Activated CD4-positive, alpha-beta T cell treated with anti-CD3 and anti-CD28 coated beads, Interleukin-2, amount 10 ng/mL, durations not matched to agents 24 days and 14 days (primary cell): ENCODE measurements at regions not wholly inside any gene's neighbourhood (a gene's known extent, or its start where the extent isn't known, plus 50 kb on each side); places are given as distances from the start of the nearest gene placed in this dataset.

Experiments used
- DNase-seq: peaks from one replicate; pipeline ENCODE4 v3.0.0; 2022
- H3K27ac Mint-ChIP-seq: one replicate; pipeline ENCODE4 v1.8.0; 2022; ENCODE audit warnings: mild to moderate bottlenecking, mixed read lengths
- H3K27me3 Mint-ChIP-seq: one replicate; pipeline ENCODE4 v1.8.0; 2022; ENCODE audit warnings: mixed read lengths
- H3K36me3 Mint-ChIP-seq: one replicate; pipeline ENCODE4 v1.8.0; 2022; ENCODE audit warnings: low read depth, mild to moderate bottlenecking, mixed read lengths
- H3K4me1 Mint-ChIP-seq: one replicate; pipeline ENCODE4 v1.8.0; 2021; ENCODE audit warnings: mixed read lengths
- H3K4me3 Mint-ChIP-seq: one replicate; pipeline ENCODE4 v1.8.0; 2022; ENCODE audit warnings: mild to moderate bottlenecking, moderate library complexity, mixed read lengths
- H3K9me3 Mint-ChIP-seq: one replicate; pipeline ENCODE4 v1.8.0; 2021; ENCODE audit warnings: mixed read lengths
- intact Hi-C: fragments of 100-400 bp; cut with micrococcal nuclease; formaldehyde crosslinking; loops from one replicate; pipeline ENCODE4 v1.15.1; 2023

DNA sequence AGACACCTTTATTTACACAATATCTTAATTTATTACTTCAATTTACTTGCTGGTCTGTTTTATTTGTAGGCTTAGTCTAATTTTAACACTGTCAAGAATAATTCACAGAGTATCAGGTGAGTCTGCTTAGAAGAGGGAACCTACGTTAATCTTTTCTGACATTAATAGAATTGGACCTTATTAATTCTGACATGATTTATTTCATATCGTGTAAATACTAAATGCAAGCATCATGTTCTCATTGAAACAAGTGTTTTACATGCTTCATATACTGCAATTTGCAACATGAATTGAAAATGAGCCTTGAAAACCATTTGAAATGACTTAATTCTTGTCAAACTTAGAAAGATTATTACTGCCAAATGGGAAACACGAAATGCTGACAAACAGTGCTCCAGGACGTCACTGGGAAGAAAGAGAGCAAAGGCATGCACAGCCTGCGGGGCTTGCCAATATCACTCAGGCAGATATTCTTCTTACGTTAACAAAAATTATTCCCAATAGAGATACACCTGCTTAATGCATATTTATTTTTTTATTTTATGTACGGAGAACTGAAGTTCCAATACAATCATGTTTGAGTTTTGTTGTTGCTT is 282.0 kb upstream of the AKR1E2 start:
- H3K27me3 Mint-ChIP-seq: peaks cover 28% of the 10 kb centered on the region
- no peaks in the 10 kb centered on the region for H3K9me3 Mint-ChIP-seq
- no peak for DNase-seq
- no peak overlapping the region for H3K27ac Mint-ChIP-seq
- peaks cover 8% of the 10 kb centered on the region for H3K4me1 Mint-ChIP-seq
- no peaks in the 10 kb centered on the region for H3K36me3 Mint-ChIP-seq
- no peak overlapping the region for H3K4me3 Mint-ChIP-seq
- intact Hi-C loops: no loop called here

DNA sequence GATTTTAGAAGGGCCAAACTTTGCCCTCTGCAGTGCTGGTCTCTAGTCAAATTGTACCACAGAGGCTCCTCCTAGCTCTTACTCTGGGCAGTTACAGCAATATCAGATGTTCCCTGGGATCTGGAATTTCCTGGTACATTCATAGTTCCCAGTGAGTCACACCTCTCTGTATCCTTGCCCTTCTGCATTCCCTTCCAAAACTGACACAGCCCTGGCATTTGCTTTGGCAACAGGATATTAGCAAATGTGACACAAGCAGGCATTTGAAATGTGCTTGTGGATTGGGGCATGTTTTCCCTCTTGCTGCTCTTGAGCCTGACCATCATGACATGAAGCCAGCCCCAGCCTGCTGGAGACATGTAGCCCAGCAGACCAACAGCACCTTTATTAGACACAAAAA is 284.7 kb upstream of the AKR1E2 start:
- Mint-ChIP-seq H3K4me3 (no peak overlapping the region), H3K36me3 (no peaks in the 10 kb centered on the region), H3K27ac (no peak overlapping the region), H3K9me3 (peaks cover 13% of the 10 kb centered on the region), H3K4me1 (peaks cover 2% of the 10 kb centered on the region), H3K27me3 (peaks cover 28% of the 10 kb centered on the region)
- intact Hi-C loops: no loop called here
- DNase-seq: no peak

DNA sequence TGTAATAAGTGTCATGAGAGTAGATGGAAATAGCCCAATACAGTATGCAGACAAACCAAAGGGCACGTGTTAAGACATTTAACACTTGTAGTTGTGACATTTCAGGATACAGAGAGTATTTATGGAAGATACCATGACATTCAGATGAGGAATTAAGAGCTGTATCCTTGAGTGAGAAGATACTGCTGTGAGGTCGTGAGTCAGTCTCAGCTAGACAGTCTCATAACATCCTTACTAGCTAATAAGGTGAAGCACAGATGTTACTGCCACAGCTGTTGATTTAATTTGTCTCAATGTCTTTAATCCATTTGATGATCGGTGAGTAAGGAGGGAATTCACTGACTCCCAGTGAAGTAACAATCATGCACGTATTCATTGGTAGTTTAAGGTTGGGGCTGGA is 288.0 kb upstream of the AKR1E2 start:
- intact Hi-C loops: no loop called here
- H3K36me3 Mint-ChIP-seq: no peaks in the 10 kb centered on the region
- peaks cover 15% of the 10 kb centered on the region for H3K27me3 Mint-ChIP-seq
- peaks cover 18% of the 10 kb centered on the region for H3K9me3 Mint-ChIP-seq
- no peak overlapping the region for H3K4me3 Mint-ChIP-seq
- no peak for DNase-seq
- H3K27ac Mint-ChIP-seq: no peak overlapping the region
- H3K4me1 Mint-ChIP-seq: no peaks in the 10 kb centered on the region

GRCh38 chr10:4535521-4535920 is 290.5 kb upstream of the AKR1E2 start:
- Mint-ChIP-seq H3K4me1 (no peaks in the 10 kb centered on the region), H3K36me3 (no peaks in the 10 kb centered on the region), H3K27me3 (peaks cover 12% of the 10 kb centered on the region), H3K4me3 (no peak overlapping the region), H3K9me3 (peaks cover 18% of the 10 kb centered on the region), H3K27ac (no peak overlapping the region)
- intact Hi-C loops: no loop called here
- DNase-seq: no peak

DNA sequence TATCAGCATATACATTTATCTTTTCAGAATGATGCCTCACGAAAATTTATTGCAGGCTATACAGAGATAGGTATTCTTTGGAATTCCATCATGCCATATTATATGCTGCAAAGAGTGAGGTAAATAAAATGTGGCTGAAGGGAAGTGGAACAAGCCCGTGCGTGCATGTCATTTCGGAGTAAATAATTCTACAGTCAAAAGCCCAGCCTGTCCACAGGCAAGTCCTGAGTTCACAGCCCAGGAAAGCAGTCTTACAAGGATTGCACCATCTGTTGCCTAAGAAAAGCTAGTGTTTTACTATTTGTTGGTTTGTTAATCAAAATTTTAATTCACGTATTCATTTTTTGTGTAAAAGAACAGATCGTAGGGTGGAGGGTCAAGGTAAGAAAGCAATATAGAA is 292.4 kb upstream of the AKR1E2 start:
- DNase-seq: no peak
- intact Hi-C loops: no loop called here
- no peak overlapping the region for H3K27ac Mint-ChIP-seq
- H3K4me3 Mint-ChIP-seq: no peak overlapping the region
- no peaks in the 10 kb centered on the region for H3K36me3 Mint-ChIP-seq
- peaks cover 13% of the 10 kb centered on the region for H3K27me3 Mint-ChIP-seq
- peaks cover 18% of the 10 kb centered on the region for H3K9me3 Mint-ChIP-seq
- H3K4me1 Mint-ChIP-seq: no peaks in the 10 kb centered on the region

DNA sequence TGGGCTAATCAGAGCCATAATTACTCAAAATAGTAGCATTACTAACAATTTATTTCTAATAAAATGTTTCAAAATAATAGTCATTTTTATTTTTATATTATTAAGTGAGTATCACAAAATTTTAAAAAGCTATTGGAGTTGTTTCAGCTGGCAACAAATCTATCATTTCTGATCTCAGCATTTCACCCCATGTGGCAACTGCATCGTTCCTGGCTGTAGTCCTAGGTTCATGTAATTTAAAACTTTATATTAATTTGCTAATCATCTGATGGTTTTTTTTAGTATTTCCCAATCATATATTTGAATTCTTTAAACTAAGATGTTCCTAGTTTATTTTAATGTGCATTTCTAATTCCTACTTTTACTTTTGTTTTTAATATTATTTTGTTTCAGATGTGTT is 293.0 kb upstream of the AKR1E2 start:
- Mint-ChIP-seq H3K9me3 (peaks cover 16% of the 10 kb centered on the region), H3K4me1 (no peaks in the 10 kb centered on the region), H3K27me3 (peaks cover 15% of the 10 kb centered on the region), H3K4me3 (no peak overlapping the region), H3K36me3 (no peaks in the 10 kb centered on the region), H3K27ac (no peak overlapping the region)
- intact Hi-C loops: no loop called here
- DNase-seq: no peak

- Mint-ChIP-seq H3K4me1 (no peaks in the 10 kb centered on the region), H3K27me3 (peaks cover 18% of the 10 kb centered on the region), H3K36me3 (no peaks in the 10 kb centered on the region), H3K4me3 (no peak overlapping the region), H3K9me3 (peaks cover 11% of the 10 kb centered on the region), H3K27ac (no peak overlapping the region)
- intact Hi-C loops: no loop called here
- DNase-seq: no peak
Measured at GRCh38 chr10:4532467-4532866, 293.5 kb upstream of the AKR1E2 start.

DNA sequence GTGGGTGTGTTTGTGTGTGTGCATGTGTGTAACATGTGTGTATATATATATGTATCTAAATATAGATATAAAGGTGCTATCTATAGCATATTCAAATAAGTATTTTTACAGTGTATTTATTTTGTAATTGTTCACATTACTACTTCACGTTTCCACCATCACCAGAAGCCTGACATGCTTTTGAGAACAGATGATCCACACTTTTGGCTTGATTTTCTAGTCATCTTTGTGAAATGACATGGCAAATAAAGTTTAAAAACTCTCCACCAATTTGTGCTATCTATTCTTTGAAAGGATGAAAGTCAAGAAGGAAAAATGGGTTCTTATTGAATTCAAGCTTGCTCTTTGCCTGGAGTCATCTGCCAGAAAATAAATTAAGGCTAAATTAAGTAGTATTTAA is 294.0 kb upstream of the AKR1E2 start:
- Mint-ChIP-seq H3K27me3 (peaks cover 21% of the 10 kb centered on the region), H3K4me3 (no peak overlapping the region), H3K36me3 (no peaks in the 10 kb centered on the region), H3K27ac (no peak overlapping the region), H3K9me3 (peaks cover 10% of the 10 kb centered on the region), H3K4me1 (no peaks in the 10 kb centered on the region)
- intact Hi-C loops: no loop called here
- no peak for DNase-seq

DNA sequence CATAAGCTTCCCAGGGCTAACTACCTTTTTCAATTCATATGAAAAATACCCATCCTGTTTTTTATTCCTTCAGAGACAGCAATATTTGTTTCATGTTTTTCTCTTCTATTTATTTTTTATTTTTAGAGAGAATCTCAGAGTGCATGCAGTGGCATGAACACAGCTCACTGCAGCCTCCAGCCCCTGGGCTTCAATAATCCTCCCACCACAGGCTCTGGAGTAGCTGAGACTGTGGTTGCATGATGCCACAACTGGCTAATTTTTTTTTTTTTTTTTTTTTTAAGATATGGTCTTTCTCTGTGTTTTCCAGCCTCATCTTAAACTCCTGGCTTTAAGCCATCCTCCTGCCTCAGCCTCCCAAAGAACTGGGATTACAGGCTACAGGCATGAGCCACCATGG is 296.7 kb upstream of the AKR1E2 start:
- no peak for DNase-seq
- intact Hi-C loops: no loop called here
- H3K9me3 Mint-ChIP-seq: no peaks in the 10 kb centered on the region
- H3K27me3 Mint-ChIP-seq: peaks cover 28% of the 10 kb centered on the region
- H3K27ac Mint-ChIP-seq: no peak overlapping the region
- H3K4me3 Mint-ChIP-seq: no peak overlapping the region
- no peaks in the 10 kb centered on the region for H3K4me1 Mint-ChIP-seq
- H3K36me3 Mint-ChIP-seq: no peaks in the 10 kb centered on the region

GRCh38 chr10:4527281-4527970 is 298.6 kb upstream of the AKR1E2 start:
- Mint-ChIP-seq H3K36me3 (no peaks in the 10 kb centered on the region), H3K27ac (no peak overlapping the region), H3K9me3 (no peaks in the 10 kb centered on the region), H3K4me1 (no peaks in the 10 kb centered on the region), H3K27me3 (peaks cover 28% of the 10 kb centered on the region), H3K4me3 (no peak overlapping the region)
- no peak for DNase-seq
- intact Hi-C loops: no loop called here

- Mint-ChIP-seq H3K4me1 (no peaks in the 10 kb centered on the region), H3K27ac (no peak overlapping the region), H3K36me3 (no peaks in the 10 kb centered on the region), H3K27me3 (peaks cover 28% of the 10 kb centered on the region), H3K9me3 (no peaks in the 10 kb centered on the region), H3K4me3 (no peak overlapping the region)
- DNase-seq: no peak
- intact Hi-C loops: no loop called here
Measured at GRCh38 chr10:4526311-4526731, 299.7 kb upstream of the AKR1E2 start.

DNA sequence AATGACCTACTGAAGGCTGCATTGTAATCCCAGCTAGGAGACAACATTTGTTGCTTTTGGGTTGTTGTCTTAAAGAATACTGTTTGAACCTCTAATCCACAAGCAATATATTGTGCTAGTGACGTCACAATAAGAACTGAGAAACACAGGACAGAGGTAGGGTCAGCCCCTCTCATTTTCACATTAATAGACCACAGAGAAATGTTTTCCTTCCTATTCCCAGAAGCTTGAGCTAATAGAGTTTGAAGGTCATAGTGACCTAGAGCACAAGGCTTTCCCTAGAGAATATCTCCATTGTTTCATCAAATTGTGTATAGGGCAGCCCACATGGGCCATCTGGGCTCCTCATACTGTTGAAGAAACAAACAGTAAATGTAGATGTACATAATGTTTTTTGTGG is 300.9 kb upstream of the AKR1E2 start:
- no peaks in the 10 kb centered on the region for H3K36me3 Mint-ChIP-seq
- intact Hi-C loops: no loop called here
- no peaks in the 10 kb centered on the region for H3K9me3 Mint-ChIP-seq
- no peak for DNase-seq
- no peak overlapping the region for H3K27ac Mint-ChIP-seq
- no peaks in the 10 kb centered on the region for H3K4me1 Mint-ChIP-seq
- H3K4me3 Mint-ChIP-seq: no peak overlapping the region
- peaks cover 27% of the 10 kb centered on the region for H3K27me3 Mint-ChIP-seq

DNA sequence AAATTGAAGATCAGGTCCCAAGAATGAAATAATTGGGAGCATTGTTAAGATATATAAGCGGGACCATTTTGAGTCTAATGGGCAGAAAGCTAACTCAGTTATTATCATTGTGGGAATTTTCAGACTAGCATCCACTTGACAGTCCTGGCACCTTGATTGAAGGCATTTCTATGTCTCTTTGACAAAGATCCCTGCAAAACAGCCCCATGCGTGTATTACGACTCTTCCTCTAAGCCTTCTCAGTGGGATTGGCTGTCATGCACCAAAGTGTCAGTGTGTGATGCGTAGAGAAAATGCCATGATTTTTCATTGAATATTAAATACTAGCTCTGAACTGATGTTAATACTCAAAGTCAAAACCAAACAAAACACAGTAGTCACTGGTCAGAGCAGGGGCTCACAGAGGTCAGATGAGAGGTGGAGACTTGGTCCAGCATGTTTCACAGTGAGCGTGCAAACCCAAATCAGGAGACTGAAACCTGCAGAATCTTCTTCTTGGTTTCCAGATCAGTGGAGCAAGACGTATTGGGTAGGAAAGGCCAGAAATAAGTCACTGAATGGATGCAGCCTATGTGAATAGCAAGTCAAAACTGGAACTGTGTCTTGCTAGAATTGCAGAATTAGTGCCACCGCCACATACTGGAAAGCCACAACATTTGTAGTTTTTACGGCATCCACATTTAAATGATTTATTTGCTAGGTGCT is 303.6 kb upstream of the AKR1E2 start:
- peaks cover 36% of the 10 kb centered on the region for H3K27me3 Mint-ChIP-seq
- DNase-seq: no peak
- H3K27ac Mint-ChIP-seq: no peak overlapping the region
- H3K9me3 Mint-ChIP-seq: no peaks in the 10 kb centered on the region
- intact Hi-C loops: no loop called here
- no peaks in the 10 kb centered on the region for H3K4me1 Mint-ChIP-seq
- H3K36me3 Mint-ChIP-seq: no peaks in the 10 kb centered on the region
- no peak overlapping the region for H3K4me3 Mint-ChIP-seq

DNA sequence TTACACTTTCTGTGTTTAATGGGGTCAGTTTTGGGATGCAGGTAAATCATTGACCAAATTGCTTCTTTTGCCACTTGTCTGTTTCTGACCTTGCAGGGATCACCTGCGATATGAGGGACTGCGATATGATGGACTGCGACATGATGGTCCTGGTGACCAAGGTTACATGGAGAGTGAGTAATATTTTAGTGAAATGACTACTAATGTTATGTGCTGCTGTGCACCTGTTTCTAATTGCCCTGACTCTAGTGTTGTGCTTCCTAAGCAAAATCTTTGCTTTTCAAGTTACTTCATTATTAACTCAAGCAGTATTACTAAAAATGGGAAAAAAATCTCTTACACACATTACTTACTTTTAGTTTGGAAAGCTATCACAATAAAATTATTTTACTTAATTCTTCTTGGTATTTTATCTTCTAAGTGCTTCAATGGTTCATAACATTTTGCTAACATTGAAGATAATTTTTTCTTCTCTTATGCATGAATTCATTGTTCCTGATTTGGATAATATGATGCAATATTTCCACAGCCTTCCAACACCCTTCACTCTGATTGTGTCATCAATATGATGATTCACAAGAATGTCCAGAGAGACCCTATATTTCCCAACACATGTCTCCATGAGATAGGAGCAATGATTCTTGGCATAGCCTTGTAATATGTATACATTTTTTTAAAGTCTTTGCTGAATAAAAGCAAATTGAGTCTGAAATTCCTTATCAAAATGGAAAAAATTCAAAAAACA is 306.2 kb upstream of the AKR1E2 start:
- DNase-seq: no peak
- Mint-ChIP-seq H3K9me3 (no peaks in the 10 kb centered on the region), H3K27ac (no peak overlapping the region), H3K27me3 (peaks cover 34% of the 10 kb centered on the region), H3K36me3 (no peaks in the 10 kb centered on the region), H3K4me1 (no peaks in the 10 kb centered on the region), H3K4me3 (no peak overlapping the region)
- intact Hi-C loops: no loop called here
